ENCODE measurements at regions not wholly inside any gene's neighbourhood (a gene's known extent, or its start where the extent isn't known, plus 50 kb on each side); places are given as distances from the start of the nearest gene placed in this dataset.

DNA sequence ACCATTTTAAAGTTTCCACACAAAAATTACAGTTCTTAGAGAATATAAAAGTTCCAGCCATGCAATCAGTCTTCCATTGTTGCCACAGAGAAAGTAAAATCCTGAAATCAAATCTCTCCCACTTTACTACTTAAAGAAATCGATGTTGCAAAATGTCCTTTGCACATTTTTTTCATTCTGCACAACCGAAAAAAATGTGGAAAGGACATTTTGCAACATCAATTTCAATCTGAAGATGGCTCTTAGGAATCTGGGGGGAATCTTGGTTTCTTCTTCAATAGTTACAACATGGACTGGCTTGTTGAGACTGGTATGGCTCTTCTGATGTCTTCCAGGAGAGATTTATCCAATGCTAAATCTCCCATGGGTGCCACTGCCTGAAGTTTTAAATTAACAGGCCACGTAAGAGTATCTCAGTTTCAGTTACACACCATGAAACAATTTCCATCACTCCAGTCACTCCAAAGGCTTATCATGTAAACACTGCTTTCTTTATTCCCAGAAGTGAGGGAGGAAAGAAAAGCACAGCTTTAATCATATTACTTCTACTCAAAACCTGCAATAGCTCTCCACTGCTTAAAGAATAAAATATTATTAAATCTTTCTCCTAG lies 55.8 kb upstream of the CTNNB1 start:
- DNase-seq (ENCODE audit: low read depth in 2 of 2), result no peak

DNA sequence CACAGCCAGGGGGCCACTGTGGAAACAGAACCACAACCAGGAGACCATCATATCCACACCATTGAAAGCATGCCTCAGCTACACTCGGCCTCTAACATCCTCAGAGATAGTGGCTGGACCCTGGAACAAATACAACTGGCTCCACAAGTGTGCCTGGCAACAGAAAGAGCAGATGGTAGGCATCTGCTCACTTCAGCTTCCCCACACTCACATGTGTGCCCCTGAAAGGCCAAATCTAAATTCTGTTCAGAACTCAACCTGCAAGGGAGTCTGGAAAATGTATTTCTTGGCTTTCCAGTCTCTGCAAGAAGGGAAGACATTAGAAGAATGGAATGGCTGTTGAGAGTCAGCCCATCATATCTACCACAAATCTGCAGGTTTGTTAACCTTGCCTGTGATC lies 54.7 kb upstream of the CTNNB1 start:
- DNase-seq (ENCODE audit: low read depth in 2 of 2), result no peak

DNA sequence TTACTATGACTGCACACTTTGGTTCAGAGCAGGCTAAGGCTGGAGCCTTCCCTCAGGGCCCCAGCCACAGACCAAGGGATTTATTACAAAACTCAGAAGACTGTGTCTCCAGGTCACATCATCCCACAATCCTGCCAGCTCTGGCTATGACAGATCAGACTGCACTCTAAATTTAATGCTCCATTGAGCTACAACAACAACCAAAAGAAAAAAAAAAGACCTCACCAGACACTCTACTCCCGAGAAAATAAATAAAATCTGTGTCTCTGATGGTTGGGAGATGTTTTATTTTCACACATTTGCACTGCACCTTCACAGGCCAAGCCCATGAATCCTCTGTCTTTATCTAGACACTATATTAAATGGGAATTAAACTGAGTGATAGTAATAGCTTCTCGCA lies 50.8 kb upstream of the CTNNB1 start:
- no peak for DNase-seq (ENCODE audit: low read depth in 2 of 2)

DNA sequence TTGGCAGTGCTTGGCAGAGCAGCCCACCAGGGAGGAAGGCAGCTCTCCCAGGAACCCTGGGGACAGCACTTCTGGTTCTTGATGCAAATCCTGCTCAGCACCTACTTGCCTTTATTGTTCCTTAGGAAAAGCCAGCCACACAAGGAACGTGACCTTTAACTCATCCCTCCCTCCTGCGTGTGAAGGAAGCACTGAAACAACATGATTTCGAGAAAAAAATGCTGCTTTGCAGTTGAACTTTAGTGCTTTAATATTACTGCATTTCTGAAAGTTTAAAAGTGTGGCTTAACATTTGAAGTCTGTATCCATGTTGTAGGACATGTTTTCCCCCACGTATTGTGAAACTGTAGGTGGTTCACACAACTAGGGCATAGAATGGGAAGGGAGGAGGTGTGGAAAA lies 50.4 kb upstream of the CTNNB1 start:
- DNase-seq (ENCODE audit: low read depth in 2 of 2), result no peak

All from stimulated activated CD8-positive, alpha-beta memory T cell treated with anti-CD3 and anti-CD28 coated beads, Interleukin-7, amount 100 ng/mL, for 4 hours (primary cell).